Smooth muscle cell (in vitro differentiated cells): ENCODE measurements at regions not wholly inside any gene's neighbourhood (a gene's known extent, or its start where the extent isn't known, plus 50 kb on each side); places are given as distances from the start of the nearest gene placed in this dataset.
A peak's percentile ranks its signal among the peaks of the same experiment; 100 is the strongest.

Experiments
- DNase-seq: peaks from one replicate; lab custom pipeline; 2025; ENCODE audit not compliant: unreplicated experiment; lab: John Stamatoyannopoulos, UW
- H2AFZ ChIP-seq: fragments of 200-600 bp; sonication (generic); 2 replicates; pipeline ENCODE4 v1.6.0; 2016; ENCODE audit warnings: antibody characterized with exemption, low read depth, mild to moderate bottlenecking
- H3F3A ChIP-seq: fragments of 200-600 bp; sonication (generic); 2 replicates; pipeline ENCODE4 v1.6.0; 2017; ENCODE audit warnings: antibody characterized with exemption, low read depth
- H3K27ac ChIP-seq: fragments of 200-600 bp; sonication (generic); 2 replicates; pipeline ENCODE4 v1.5.1; 2016; ENCODE audit warnings: low read depth, mild to moderate bottlenecking
- H3K27me3 ChIP-seq: fragments of 200-600 bp; sonication (generic); 2 replicates; pipeline ENCODE4 v1.6.1; 2016; ENCODE audit warnings: low read depth, mild to moderate bottlenecking
- H3K36me3 ChIP-seq: fragments of 200-600 bp; sonication (generic); 2 replicates; pipeline ENCODE4 v1.5.1; 2016; ENCODE audit warnings: low read depth
- H3K4me1 ChIP-seq: fragments of 200-600 bp; sonication (generic); 2 replicates; pipeline ENCODE4 v1.5.1; 2016; ENCODE audit warnings: low read depth
- H3K4me2 ChIP-seq: fragments of 200-600 bp; sonication (generic); 2 replicates; pipeline ENCODE4 v1.6.0; 2016; ENCODE audit warnings: mild to moderate bottlenecking
- H3K4me3 ChIP-seq: fragments of 200-600 bp; sonication (generic); 2 replicates; pipeline ENCODE4 v1.5.1; 2016; ENCODE audit warnings: mild to moderate bottlenecking
- H3K79me2 ChIP-seq: fragments of 200-600 bp; sonication (generic); 2 replicates; pipeline ENCODE4 v1.6.0; 2016; ENCODE audit warnings: low read depth, mild to moderate bottlenecking
- H3K9ac ChIP-seq: fragments of 200-600 bp; sonication (generic); 2 replicates; pipeline ENCODE4 v1.6.0; 2016; ENCODE audit warnings: low read depth
- H3K9me3 ChIP-seq: fragments of 200-600 bp; sonication (generic); replicated peaks from 2 replicates; pipeline ENCODE4 v1.5.1; 2016; ENCODE audit warnings: low read depth
- H4K20me1 ChIP-seq: fragments of 200-600 bp; sonication (generic); 2 replicates; pipeline ENCODE4 v1.6.0; 2016; ENCODE audit warnings: low read depth
- CTCF ChIP-seq: fragments of 200-600 bp; sonication (generic); IDR thresholded peaks from 2 replicates; pipeline ENCODE4 v1.5.1; 2017; ENCODE audit warnings: borderline replicate concordance, mild to moderate bottlenecking, antibody characterized with exemption; ENCODE audit not compliant: insufficient read depth, poor library complexity, severe bottlenecking
- WGBS: methylation state at CpG from one replicate; pipeline ENCODE4 v1.1.7; 2016; ENCODE audit warnings: low lambda C conversion rate; 5-methylcytosine and 5-hydroxymethylcytosine counted together

GRCh38 chr14:83007641-83008225 lies 1474.1 kb upstream of the SEL1L start:
- Histone ChIP-seq H3K36me3 (no peaks in the 10 kb centered on the region), H3K27me3 (no peaks in the 10 kb centered on the region), H3K4me3 (no peak overlapping the region), H2AFZ (no peak overlapping the region), H3K4me1 (no peaks in the 10 kb centered on the region), H4K20me1 (no peaks in the 10 kb centered on the region), H3K9ac (no peak overlapping the region), H3K9me3 (no peaks in the 10 kb centered on the region), H3K79me2 (no peaks in the 10 kb centered on the region), H3K27ac (no peak overlapping the region), H3F3A (no peaks in the 10 kb centered on the region), H3K4me2 (no peak overlapping the region)
- no peak for TF ChIP-seq CTCF
- WGBS = 91% methylated on average over 1 of the region's 1 CpG
- no peak for DNase-seq

- TF ChIP-seq CTCF = no peak
- Histone ChIP-seq H3K27me3 (no peaks in the 10 kb centered on the region), H3K4me1 (no peaks in the 10 kb centered on the region), H3F3A (peaks cover 12% of the 10 kb centered on the region), H2AFZ (no peak overlapping the region), H3K27ac (no peak overlapping the region), H3K79me2 (no peaks in the 10 kb centered on the region), H3K36me3 (no peaks in the 10 kb centered on the region), H4K20me1 (no peaks in the 10 kb centered on the region), H3K4me3 (no peak overlapping the region), H3K9ac (no peak overlapping the region), H3K4me2 (peak overlapping the region; percentile 47), H3K9me3 (no peaks in the 10 kb centered on the region)
- no peak for DNase-seq
- WGBS = 70% methylated on average over 5 of the region's 5 CpGs
These were observed 1483.6 kb upstream of the SEL1L start for GRCh38 chr14:83017296-83017695.

- WGBS = 75% methylated on average over 3 of the region's 3 CpGs
- H3K27me3 ChIP-seq = no peaks in the 10 kb centered on the region
- no peak overlapping the region for H3K27ac ChIP-seq
- H2AFZ ChIP-seq = no peak overlapping the region
- no peak overlapping the region for H3K4me3 ChIP-seq
- peaks cover 12% of the 10 kb centered on the region for H3F3A ChIP-seq
- no peaks in the 10 kb centered on the region for H3K9me3 ChIP-seq
- no peaks in the 10 kb centered on the region for H4K20me1 ChIP-seq
- TF ChIP-seq CTCF = no peak
- H3K79me2 ChIP-seq = no peaks in the 10 kb centered on the region
- DNase-seq = no peak
- H3K36me3 ChIP-seq = no peaks in the 10 kb centered on the region
- no peaks in the 10 kb centered on the region for H3K4me1 ChIP-seq
- no peak overlapping the region for H3K4me2 ChIP-seq
- no peak overlapping the region for H3K9ac ChIP-seq
These were observed 1486.2 kb upstream of the SEL1L start for GRCh38 chr14:83019744-83020414.

- Histone ChIP-seq H3K9ac (no peak overlapping the region), H3K27me3 (no peaks in the 10 kb centered on the region), H3K9me3 (no peaks in the 10 kb centered on the region), H3K4me2 (no peak overlapping the region), H3K27ac (no peak overlapping the region), H3K36me3 (no peaks in the 10 kb centered on the region), H3K4me3 (no peak overlapping the region), H3F3A (peaks cover 12% of the 10 kb centered on the region), H2AFZ (no peak overlapping the region), H3K4me1 (no peaks in the 10 kb centered on the region), H4K20me1 (no peaks in the 10 kb centered on the region), H3K79me2 (no peaks in the 10 kb centered on the region)
- DNase-seq = no peak
- no peak for TF ChIP-seq CTCF
- 97% methylated on average over 2 of the region's 2 CpGs for WGBS
These were observed 1487.7 kb upstream of the SEL1L start for GRCh38 chr14:83021323-83021722.
